IMR-90 (cell line): ENCODE measurements at regions not wholly inside any gene's neighbourhood (a gene's known extent, or its start where the extent isn't known, plus 50 kb on each side); places are given as distances from the start of the nearest gene placed in this dataset.

Source experiments
- ATAC-seq: fragments of 200-7000 bp; cut with Tn5 transposase; 2 replicates; pipeline ENCODE4 v1.9.1; 2020; ENCODE audit warnings: low read depth, mild to moderate bottlenecking, moderate library complexity
- BruUV-seq: library from RNA; stranded (reverse); fragments of 400-500 nt; replicated peaks from 2 replicates; lab custom pipeline; 2021; lab: Mats Ljungman, UMichigan
- CTCF ChIA-PET: fragments of 300-600 bp; formaldehyde crosslinking; extraction: SDS; loops from one replicate; lab custom pipeline; 2021; ENCODE audit warnings: antibody characterized with exemption; lab: Yijun Ruan, JAX
- POLR2A ChIA-PET: fragments of 300-600 bp; sonication (Branson Sonifier 250); formaldehyde crosslinking; loops from one replicate; lab custom pipeline; 2022; ENCODE audit warnings: antibody characterized with exemption; ENCODE audit not compliant: unreplicated experiment; lab: Charles Lee
- DNase-seq: peaks from one replicate; pipeline ENCODE4 v3.0.0; 2013
- H2AFZ ChIP-seq: replicated peaks from 2 replicates; pipeline ENCODE3; 2013; ENCODE audit warnings: low read length, mild to moderate bottlenecking; ENCODE audit not compliant: poor library complexity
- H2AK5ac ChIP-seq: 2 replicates; pipeline ENCODE4 v1.6.1; 2013; ENCODE audit warnings: low read depth, low read length, inconsistent platforms
- H2AK9ac ChIP-seq: replicated peaks from 2 replicates; pipeline ENCODE3; 2013; ENCODE audit warnings: mild to moderate bottlenecking, low read depth, low read length, moderate library complexity; ENCODE audit not compliant: poor library complexity
- H2BK120ac ChIP-seq: 2 replicates; pipeline ENCODE4 v1.6.1; 2013; ENCODE audit warnings: low read depth, low read length, inconsistent platforms
- H2BK15ac ChIP-seq: 3 replicates; pipeline ENCODE4 v1.6.1; 2013; ENCODE audit warnings: low read depth, low read length, inconsistent platforms
- H2BK20ac ChIP-seq: 2 replicates; pipeline ENCODE4 v1.6.1; 2013; ENCODE audit warnings: low read depth, mild to moderate bottlenecking, inconsistent platforms, low read length, moderate library complexity
- H2BK5ac ChIP-seq: 2 replicates; pipeline ENCODE4 v1.6.1; 2013; ENCODE audit warnings: mild to moderate bottlenecking, low read depth, low read length, inconsistent platforms; ENCODE audit not compliant: poor library complexity, severe bottlenecking
- H3K14ac ChIP-seq: replicated peaks from 2 replicates; pipeline ENCODE4 v1.6.1; 2013; ENCODE audit warnings: low read depth, low read length, inconsistent platforms
- H3K18ac ChIP-seq: 2 replicates; pipeline ENCODE4 v1.6.1; 2013; ENCODE audit warnings: low read depth, low read length, control low read depth
- H3K23ac ChIP-seq: 2 replicates; pipeline ENCODE4 v1.6.1; 2013; ENCODE audit warnings: low read depth, low read length, inconsistent platforms
- H3K27ac ChIP-seq: 2 replicates; pipeline ENCODE4 v1.5.1; 2013; ENCODE audit warnings: mild to moderate bottlenecking, control low read depth, low read length; ENCODE audit not compliant: insufficient read depth
- H3K27me3 ChIP-seq: 2 replicates; pipeline ENCODE4 v1.6.1; 2013; ENCODE audit warnings: low read length; ENCODE audit not compliant: control insufficient read depth, insufficient read depth
- H3K36me3 ChIP-seq: 2 replicates; pipeline ENCODE4 v1.6.1; 2013; ENCODE audit warnings: low read length, mixed read lengths; ENCODE audit not compliant: control insufficient read depth, insufficient read depth
- H3K4ac ChIP-seq: 2 replicates; pipeline ENCODE4 v1.6.1; 2013; ENCODE audit warnings: low read depth, low read length, inconsistent platforms
- H3K4me1 ChIP-seq: 2 replicates; pipeline ENCODE4 v1.6.1; 2013; ENCODE audit warnings: low read length, mixed read lengths; ENCODE audit not compliant: control insufficient read depth, insufficient read depth
- H3K4me2 ChIP-seq: 2 replicates; pipeline ENCODE4 v1.6.1; 2013; ENCODE audit warnings: low read depth, mild to moderate bottlenecking, control low read depth, low read length, moderate library complexity
- H3K4me3 ChIP-seq: 2 replicates; pipeline ENCODE4 v1.5.1; 2013; ENCODE audit warnings: low read depth, mild to moderate bottlenecking, control low read depth, low read length, moderate library complexity; ENCODE audit not compliant: insufficient read depth
- H3K56ac ChIP-seq: 2 replicates; pipeline ENCODE4 v1.6.1; 2013; ENCODE audit warnings: low read length, inconsistent platforms; ENCODE audit not compliant: insufficient read depth; ENCODE audit errors: extremely low read depth
- H3K79me1 ChIP-seq, 2 experiments: 2 replicates each; pipeline ENCODE4 v1.6.1; 2013; ENCODE audit warnings: low read length in 2 of 2, inconsistent platforms in 1 of 2, low read depth in 1 of 2
- H3K9ac ChIP-seq: 2 replicates; pipeline ENCODE4 v1.6.1; 2013; ENCODE audit warnings: low read depth, low read length, control low read depth
- H3K9me1 ChIP-seq: 2 replicates; pipeline ENCODE4 v1.6.1; 2013; ENCODE audit warnings: low read length, inconsistent platforms; ENCODE audit not compliant: insufficient read depth
- H3K9me3 ChIP-seq: 2 replicates; pipeline ENCODE4 v1.6.1; 2013; ENCODE audit warnings: low read length; ENCODE audit not compliant: control insufficient read depth, insufficient read depth
- H4K20me1 ChIP-seq: 2 replicates; pipeline ENCODE4 v1.6.1; 2013; ENCODE audit warnings: low read length, inconsistent platforms; ENCODE audit not compliant: insufficient read depth
- H4K5ac ChIP-seq: 2 replicates; pipeline ENCODE4 v1.6.1; 2013; ENCODE audit warnings: mild to moderate bottlenecking, low read depth, low read length, control low read depth
- H4K8ac ChIP-seq, 2 experiments: 2 replicates each; pipeline ENCODE4 v1.6.1; 2013; ENCODE audit warnings: low read depth in 2 of 2, low read length in 2 of 2, control low read depth in 1 of 2, inconsistent platforms in 1 of 2
- H4K91ac ChIP-seq: 2 replicates; pipeline ENCODE4 v1.6.1; 2013; ENCODE audit warnings: low read depth, low read length, inconsistent platforms; ENCODE audit not compliant: insufficient read depth
- CHD1 ChIP-seq: IDR thresholded peaks from 2 replicates; pipeline ENCODE4 v1.6.1; 2012; ENCODE audit warnings: low read depth, low read length, improper control_type of control experiment
- CTCF ChIP-seq: conservative IDR thresholded peaks from 2 replicates; pipeline ENCODE4 v1.5.1; 2012; ENCODE audit warnings: mild to moderate bottlenecking, low read depth, low read length, improper control_type of control experiment
- ELK1 ChIP-seq: fragments of 150-350 bp; IDR thresholded peaks from 2 replicates; pipeline ENCODE4 v1.6.1; 2016; ENCODE audit warnings: low read depth, mild to moderate bottlenecking, low read length, moderate library complexity, borderline replicate concordance
- MAFK ChIP-seq: IDR thresholded peaks from 2 replicates; pipeline ENCODE4 v1.6.1; 2012; ENCODE audit warnings: low read depth, low read length, improper control_type of control experiment
- MAZ ChIP-seq: IDR thresholded peaks from 2 replicates; pipeline ENCODE4 v1.6.1; 2012; ENCODE audit warnings: low read depth, mild to moderate bottlenecking, low read length, improper control_type of control experiment, moderate library complexity, borderline replicate concordance
- SMC3 ChIP-seq: fragments of 150-350 bp; IDR thresholded peaks from 2 replicates; pipeline ENCODE4 v1.6.1; 2016; ENCODE audit warnings: low read depth, mild to moderate bottlenecking, antibody characterized with exemption, low read length, moderate library complexity
- WGBS, 2 experiments: methylation state at CpG; one replicate each; pipeline versions ENCODE4 v1.1.5 to v1.1.7; 2013; ENCODE audit warnings: missing lambda C conversion rate in 2 of 2; ENCODE audit not compliant: insufficient read length in 1 of 2; ENCODE audit errors: extremely low coverage in 2 of 2; 5-methylcytosine and 5-hydroxymethylcytosine counted together
- dilution Hi-C: fragments of 300-500 bp; cut with HindIII; formaldehyde crosslinking; loops from one replicate; pipeline ENCODE4 v1.14.3; 2018; ENCODE audit warnings: low sequenced_read_pairs; ENCODE audit not compliant: unreplicated experiment
- in situ Hi-C: fragments of 300-500 bp; cut with MboI; formaldehyde crosslinking; loops from 3 replicates; pipeline ENCODE4 v1.14.3; 2019; ENCODE audit warnings: low sequenced_read_pairs, inconsistent platforms, mixed read lengths
- intact Hi-C: fragments of 100-400 bp; cut with micrococcal nuclease; formaldehyde crosslinking; loops from 2 replicates; pipeline ENCODE4 v1.10.0; 2022
- TF ChIP-seq, protein P1 (sequence below): fragments of 150-350 bp; IDR thresholded peaks from 2 replicates; pipeline ENCODE4 v1.6.1; 2017; ENCODE audit warnings: mild to moderate bottlenecking, antibody characterized with exemption, low read length, low read depth

- no peak overlapping the region for H3K27ac ChIP-seq
- no peaks in the 10 kb centered on the region for H4K20me1 ChIP-seq
- dilution Hi-C loops: no loop called here
Measured at GRCh38 chr5:167850911-167851310, 440.5 kb upstream of the WWC1 start.

More at GRCh38 chr5:167850911-167851310, 440.5 kb upstream of the WWC1 start:
- WGBS, 2 experiments: no CpG with 5 or more reads among the region's 2 CpGs
- Histone ChIP-seq H2AFZ (no peak overlapping the region), H4K5ac (no peak overlapping the region), H3K4me3 (no peak overlapping the region), H3K4me2 (no peak overlapping the region), H3K14ac (no peak overlapping the region), H3K27me3 (no peaks in the 10 kb centered on the region; the same call in 1 of the 2 replicates), H3K9me3 (no peaks in the 10 kb centered on the region), H4K8ac (no peak overlapping the region), H3K23ac (no peak overlapping the region), H4K91ac (no peak overlapping the region), H2BK20ac (no peak overlapping the region), H3K36me3 (no peaks in the 10 kb centered on the region), H2BK5ac (no peak overlapping the region), H2AK5ac (no peak overlapping the region), H3K9me1 (no peaks in the 10 kb centered on the region), H3K79me1 (no peaks in the 10 kb centered on the region), H2AK9ac (no peak overlapping the region), H3K4me1 (no peaks in the 10 kb centered on the region), H3K18ac (no peak overlapping the region), H3K9ac (no peak overlapping the region), H3K56ac (no peak overlapping the region), H3K4ac (no peak overlapping the region), H2BK120ac (no peak overlapping the region), H2BK15ac (no peak overlapping the region)
- intact Hi-C loops: no loop called here
- CTCF ChIA-PET: no interaction called here
- BruUV-seq: no TSS peak
- POLR2A ChIA-PET: no interaction called here
- in situ Hi-C loops: no loop called here
- DNase-seq (no peak), ATAC-seq (no peak)
- TF ChIP-seq ELK1 (no peak), SMC3 (no peak), CHD1 (no peak), MAZ (no peak), CTCF (no peak), MAFK (no peak)
- TF ChIP-seq, protein P1, sequence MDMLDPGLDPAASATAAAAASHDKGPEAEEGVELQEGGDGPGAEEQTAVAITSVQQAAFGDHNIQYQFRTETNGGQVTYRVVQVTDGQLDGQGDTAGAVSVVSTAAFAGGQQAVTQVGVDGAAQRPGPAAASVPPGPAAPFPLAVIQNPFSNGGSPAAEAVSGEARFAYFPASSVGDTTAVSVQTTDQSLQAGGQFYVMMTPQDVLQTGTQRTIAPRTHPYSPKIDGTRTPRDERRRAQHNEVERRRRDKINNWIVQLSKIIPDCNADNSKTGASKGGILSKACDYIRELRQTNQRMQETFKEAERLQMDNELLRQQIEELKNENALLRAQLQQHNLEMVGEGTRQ: no peak
